ENCODE measurements at regions not wholly inside any gene's neighbourhood (a gene's known extent, or its start where the extent isn't known, plus 50 kb on each side); places are given as distances from the start of the nearest gene placed in this dataset.

DNA sequence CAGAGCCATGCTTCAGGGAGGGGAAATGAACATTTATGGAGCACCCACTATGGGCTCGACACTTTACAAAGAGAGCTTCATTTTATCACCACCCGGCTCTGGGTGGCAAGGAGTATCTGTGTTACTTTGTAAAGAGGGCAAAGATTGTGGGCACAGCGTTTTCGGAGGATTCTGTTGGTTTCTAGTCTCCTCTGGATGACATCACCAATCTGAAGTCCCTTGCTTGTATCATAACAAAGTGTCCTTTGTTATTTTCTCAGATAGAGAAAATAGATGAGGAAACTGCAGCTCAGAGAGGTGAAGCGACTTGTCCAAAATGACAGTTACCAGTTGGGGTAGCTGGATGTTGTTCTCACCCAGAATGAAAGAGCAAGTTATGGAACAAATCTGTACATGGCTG is 162.8 kb downstream of the GLI2 start:
- no peak for DNase-seq
- Mint-ChIP-seq H3K27me3 (ENCODE audit: unreplicated experiment) (peaks cover 9% of the 10 kb centered on the region), H3K4me1 (ENCODE audit: low read depth, unreplicated experiment) (peaks cover 56% of the 10 kb centered on the region), H3K9me3 (ENCODE audit: unreplicated experiment) (peaks cover 8% of the 10 kb centered on the region), H3K4me3 (ENCODE audit: unreplicated experiment) (no peak overlapping the region), H3K36me3 (ENCODE audit: unreplicated experiment) (no peaks in the 10 kb centered on the region), H3K27ac (ENCODE audit: unreplicated experiment) (peak overlapping the region; percentile 98)
- TF ChIP-seq, protein P1, sequence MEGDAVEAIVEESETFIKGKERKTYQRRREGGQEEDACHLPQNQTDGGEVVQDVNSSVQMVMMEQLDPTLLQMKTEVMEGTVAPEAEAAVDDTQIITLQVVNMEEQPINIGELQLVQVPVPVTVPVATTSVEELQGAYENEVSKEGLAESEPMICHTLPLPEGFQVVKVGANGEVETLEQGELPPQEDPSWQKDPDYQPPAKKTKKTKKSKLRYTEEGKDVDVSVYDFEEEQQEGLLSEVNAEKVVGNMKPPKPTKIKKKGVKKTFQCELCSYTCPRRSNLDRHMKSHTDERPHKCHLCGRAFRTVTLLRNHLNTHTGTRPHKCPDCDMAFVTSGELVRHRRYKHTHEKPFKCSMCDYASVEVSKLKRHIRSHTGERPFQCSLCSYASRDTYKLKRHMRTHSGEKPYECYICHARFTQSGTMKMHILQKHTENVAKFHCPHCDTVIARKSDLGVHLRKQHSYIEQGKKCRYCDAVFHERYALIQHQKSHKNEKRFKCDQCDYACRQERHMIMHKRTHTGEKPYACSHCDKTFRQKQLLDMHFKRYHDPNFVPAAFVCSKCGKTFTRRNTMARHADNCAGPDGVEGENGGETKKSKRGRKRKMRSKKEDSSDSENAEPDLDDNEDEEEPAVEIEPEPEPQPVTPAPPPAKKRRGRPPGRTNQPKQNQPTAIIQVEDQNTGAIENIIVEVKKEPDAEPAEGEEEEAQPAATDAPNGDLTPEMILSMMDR (IDR thresholded peaks at IDR 0.05; ENCODE audit: partially characterized antibody, unreplicated experiment) = no peak

- Mint-ChIP-seq H3K27me3 (ENCODE audit: unreplicated experiment) (peaks cover 9% of the 10 kb centered on the region), H3K9me3 (ENCODE audit: unreplicated experiment) (peaks cover 8% of the 10 kb centered on the region), H3K4me1 (ENCODE audit: low read depth, unreplicated experiment) (peaks cover 54% of the 10 kb centered on the region), H3K36me3 (ENCODE audit: unreplicated experiment) (no peaks in the 10 kb centered on the region), H3K4me3 (ENCODE audit: unreplicated experiment) (peak overlapping the region; percentile 45), H3K27ac (ENCODE audit: unreplicated experiment) (peak overlapping the region; percentile 98)
- no peak for DNase-seq
- TF ChIP-seq, protein P1 (IDR thresholded peaks at IDR 0.05; ENCODE audit: partially characterized antibody, unreplicated experiment) = no peak
Measured at GRCh38 chr2:120898961-120899750, 163.5 kb downstream of the GLI2 start.

DNA sequence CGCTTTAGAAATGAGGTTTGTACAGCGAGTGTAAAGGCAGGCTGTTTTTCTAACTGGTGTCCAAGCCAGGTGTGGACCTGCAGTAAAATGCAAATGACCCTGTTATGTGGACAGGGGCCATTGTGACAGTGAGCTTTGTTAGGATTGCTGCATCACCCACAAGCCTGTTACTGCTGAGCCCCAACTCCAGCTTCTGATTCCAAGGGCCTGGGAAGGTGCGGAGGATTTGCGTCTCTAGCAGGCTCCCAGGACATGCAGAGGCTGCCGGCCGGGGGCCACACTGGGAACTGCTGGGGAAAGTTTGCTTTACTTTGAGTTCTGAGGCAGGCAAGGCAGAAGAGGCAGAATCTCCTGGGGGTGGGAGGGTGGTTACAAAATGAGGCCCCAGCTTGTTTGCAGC is 164.1 kb downstream of the GLI2 start:
- Mint-ChIP-seq H3K27ac (ENCODE audit: unreplicated experiment) (peak overlapping the region; percentile 98), H3K36me3 (ENCODE audit: unreplicated experiment) (no peaks in the 10 kb centered on the region), H3K9me3 (ENCODE audit: unreplicated experiment) (peaks cover 8% of the 10 kb centered on the region), H3K4me1 (ENCODE audit: low read depth, unreplicated experiment) (peaks cover 59% of the 10 kb centered on the region), H3K4me3 (ENCODE audit: unreplicated experiment) (peak overlapping the region; percentile 45), H3K27me3 (ENCODE audit: unreplicated experiment) (peaks cover 9% of the 10 kb centered on the region)
- no peak for DNase-seq
- TF ChIP-seq, protein P1 (IDR thresholded peaks at IDR 0.05; ENCODE audit: partially characterized antibody, unreplicated experiment) = no peak

- peak overlapping the region; percentile 98 for H3K27ac Mint-ChIP-seq (ENCODE audit: unreplicated experiment)
- TF ChIP-seq, protein P1 (IDR thresholded peaks at IDR 0.05; ENCODE audit: partially characterized antibody, unreplicated experiment) = no peak
- H3K27me3 Mint-ChIP-seq (ENCODE audit: unreplicated experiment) = peaks cover 9% of the 10 kb centered on the region
- H3K36me3 Mint-ChIP-seq (ENCODE audit: unreplicated experiment) = no peaks in the 10 kb centered on the region
- DNase-seq = peak; percentile 73
- H3K9me3 Mint-ChIP-seq (ENCODE audit: unreplicated experiment) = peaks cover 5% of the 10 kb centered on the region
- peaks cover 62% of the 10 kb centered on the region for H3K4me1 Mint-ChIP-seq (ENCODE audit: low read depth, unreplicated experiment)
- H3K4me3 Mint-ChIP-seq (ENCODE audit: unreplicated experiment) = peak overlapping the region; percentile 53
Measured at GRCh38 chr2:120901201-120901600, 165.5 kb downstream of the GLI2 start.

GRCh38 chr2:120902592-120902991 is 166.9 kb downstream of the GLI2 start:
- peaks cover 66% of the 10 kb centered on the region for H3K4me1 Mint-ChIP-seq (ENCODE audit: low read depth, unreplicated experiment)
- H3K27ac Mint-ChIP-seq (ENCODE audit: unreplicated experiment) = peak overlapping the region; percentile 57
- peak overlapping the region; percentile 18 for H3K4me3 Mint-ChIP-seq (ENCODE audit: unreplicated experiment)
- no peak for DNase-seq
- H3K9me3 Mint-ChIP-seq (ENCODE audit: unreplicated experiment) = peaks cover 9% of the 10 kb centered on the region
- peaks cover 11% of the 10 kb centered on the region for H3K27me3 Mint-ChIP-seq (ENCODE audit: unreplicated experiment)
- TF ChIP-seq, protein P1 (IDR thresholded peaks at IDR 0.05; ENCODE audit: partially characterized antibody, unreplicated experiment) = no peak
- no peaks in the 10 kb centered on the region for H3K36me3 Mint-ChIP-seq (ENCODE audit: unreplicated experiment)
